ENCODE measurements at regions not wholly inside any gene's neighbourhood (a gene's known extent, or its start where the extent isn't known, plus 50 kb on each side); places are given as distances from the start of the nearest gene placed in this dataset.

- H3K4me1 Mint-ChIP-seq = no peaks in the 10 kb centered on the region
- peaks cover 3% of the 10 kb centered on the region; the same call in 1 of the 2 replicates for H3K36me3 Mint-ChIP-seq
- H3K9me3 Mint-ChIP-seq = peaks cover 25% of the 10 kb centered on the region
- TF ChIP-seq HMGA2 (CRISPR knock-in tag; IDR thresholded peaks at IDR 0.05) (no peak), NFE2L1 (CRISPR knock-in tag; IDR thresholded peaks at IDR 0.05) (no peak), TP53 (CRISPR knock-in tag; IDR thresholded peaks at IDR 0.05) (no peak), E2F5 (CRISPR knock-in tag; IDR thresholded peaks at IDR 0.05) (no peak), SOX15 (CRISPR knock-in tag; IDR thresholded peaks at IDR 0.05) (no peak), JAZF1 (CRISPR knock-in tag; IDR thresholded peaks at IDR 0.05) (no peak), NR1H2 (CRISPR knock-in tag; IDR thresholded peaks at IDR 0.05) (no peak), AR (CRISPR knock-in tag; IDR thresholded peaks at IDR 0.05) (no peak), IRF1 (CRISPR knock-in tag; IDR thresholded peaks at IDR 0.05) (no peak), ESRRA (CRISPR knock-in tag; IDR thresholded peaks at IDR 0.05; ENCODE audit: borderline replicate concordance) (no peak), CBFB (CRISPR knock-in tag; IDR thresholded peaks at IDR 0.05; ENCODE audit: low read depth) (no peak), SMAD4 (CRISPR knock-in tag; IDR thresholded peaks at IDR 0.05) (no peak), SMAD3 (CRISPR knock-in tag; IDR thresholded peaks at IDR 0.05; ENCODE audit: borderline replicate concordance) (no peak)
- ATAC-seq (no peak), DNase-seq (ENCODE audit: low spot score) (no peak)
- no peaks in the 10 kb centered on the region for H3K27me3 Mint-ChIP-seq (ENCODE audit: low read depth)
- H3K4me3 Mint-ChIP-seq = no peak overlapping the region
- CTCF ChIA-PET = no interaction called here
- POLR2A ChIA-PET = no interaction called here
- H3K27ac Mint-ChIP-seq = no peak overlapping the region
Measured at GRCh38 chr4:64876021-64876420, 466.8 kb upstream of the TECRL start.

GRCh38 chr4:64870558-64870957 is 461.3 kb upstream of the TECRL start:
- peaks cover 3% of the 10 kb centered on the region; the same call in 1 of the 2 replicates for H3K36me3 Mint-ChIP-seq
- no peak for TF ChIP-seq SMAD3 (CRISPR knock-in tag; IDR thresholded peaks at IDR 0.05; ENCODE audit: borderline replicate concordance)
- TF ChIP-seq ZNF121 (CRISPR knock-in tag; IDR thresholded peaks at IDR 0.05) = no peak
- no peak for TF ChIP-seq KAT7 (CRISPR knock-in tag; IDR thresholded peaks at IDR 0.05; ENCODE audit: borderline replicate concordance)
- TF ChIP-seq ARID4B (CRISPR knock-in tag; IDR thresholded peaks at IDR 0.05; ENCODE audit: borderline replicate concordance) = no peak
- TF ChIP-seq E2F5 (CRISPR knock-in tag; IDR thresholded peaks at IDR 0.05) = no peak
- TF ChIP-seq ZNF396 (CRISPR knock-in tag; IDR thresholded peaks at IDR 0.05; ENCODE audit: borderline replicate concordance) = no peak
- no peak for TF ChIP-seq ZNF219 (CRISPR knock-in tag; IDR thresholded peaks at IDR 0.05; ENCODE audit: borderline replicate concordance)
- no peak for TF ChIP-seq EMX1 (CRISPR knock-in tag; IDR thresholded peaks at IDR 0.05)
- DNase-seq (ENCODE audit: low spot score) (no peak), ATAC-seq (no peak)
- no peak overlapping the region for H3K4me3 Mint-ChIP-seq
- ChIA-PET POLR2A (no interaction called here), CTCF (no interaction called here)
- peaks cover 20% of the 10 kb centered on the region for H3K9me3 Mint-ChIP-seq
- no peaks in the 10 kb centered on the region for H3K4me1 Mint-ChIP-seq
- no peak overlapping the region for H3K27ac Mint-ChIP-seq
- no peaks in the 10 kb centered on the region for H3K27me3 Mint-ChIP-seq (ENCODE audit: low read depth)
